IPS-NIHi7 (cell line): ENCODE measurements at regions not wholly inside any gene's neighbourhood (a gene's known extent, or its start where the extent isn't known, plus 50 kb on each side); places are given as distances from the start of the nearest gene placed in this dataset.
"Not testable (repeated sequence)": the region's sequence is repeated elsewhere in the genome, so short reads cannot be mapped to it uniquely, and the experiment has no call there.

Source experiments
- DNase-seq: peaks from one replicate; pipeline ENCODE4 v3.0.0; 2012; ENCODE audit warnings: mixed read lengths; ENCODE audit errors: extremely low spot score

GRCh38 chr7:119594956-119595355 is 678.0 kb upstream of the KCND2 start:
- peak; percentile 40 for DNase-seq

GRCh38 chr7:119596651-119597050 is 676.3 kb upstream of the KCND2 start:
- DNase-seq = no peak

GRCh38 chr7:119606297-119606696 is 666.7 kb upstream of the KCND2 start:
- DNase-seq = no peak

GRCh38 chr7:119620769-119621168 is 652.2 kb upstream of the KCND2 start:
- DNase-seq = no peak

- no peak for DNase-seq
Observed at GRCh38 chr7:119623427-119623826, 649.5 kb upstream of the KCND2 start.

- DNase-seq = no peak
Observed at GRCh38 chr7:119630406-119630969, 642.5 kb upstream of the KCND2 start.

GRCh38 chr7:119633812-119634211 is 639.2 kb upstream of the KCND2 start:
- DNase-seq = not testable (repeated sequence)

- DNase-seq = no peak
Observed at GRCh38 chr7:119640326-119640725, 632.6 kb upstream of the KCND2 start.

GRCh38 chr7:119640861-119641260 is 632.1 kb upstream of the KCND2 start:
- DNase-seq = no peak

GRCh38 chr7:119643558-119643957 is 629.4 kb upstream of the KCND2 start:
- DNase-seq = no peak

- DNase-seq = no peak
Observed at GRCh38 chr7:119647286-119647685, 625.7 kb upstream of the KCND2 start.

GRCh38 chr7:119648752-119649151 is 624.2 kb upstream of the KCND2 start:
- not testable (repeated sequence) for DNase-seq

GRCh38 chr7:119660080-119660479 is 612.9 kb upstream of the KCND2 start:
- DNase-seq = no peak

- DNase-seq = no peak
Observed at GRCh38 chr7:119664601-119665000, 608.4 kb upstream of the KCND2 start.

- DNase-seq = no peak
Observed at GRCh38 chr7:119665796-119666195, 607.2 kb upstream of the KCND2 start.

GRCh38 chr7:119681336-119681735 is 591.6 kb upstream of the KCND2 start:
- DNase-seq = no peak

GRCh38 chr7:119684763-119685162 is 588.2 kb upstream of the KCND2 start:
- DNase-seq = no peak

- DNase-seq = no peak
Observed at GRCh38 chr7:119685906-119686305, 587.1 kb upstream of the KCND2 start.

GRCh38 chr7:119688831-119689230 is 584.1 kb upstream of the KCND2 start:
- DNase-seq = no peak

- no peak for DNase-seq
Observed at GRCh38 chr7:119692541-119692940, 580.4 kb upstream of the KCND2 start.

- DNase-seq = no peak
Observed at GRCh38 chr7:119694506-119694905, 578.5 kb upstream of the KCND2 start.

GRCh38 chr7:119696336-119696735 is 576.6 kb upstream of the KCND2 start:
- DNase-seq = no peak

- no peak for DNase-seq
Observed at GRCh38 chr7:119703895-119704294, 569.1 kb upstream of the KCND2 start.

- no peak for DNase-seq
Observed at GRCh38 chr7:119706608-119707007, 566.4 kb upstream of the KCND2 start.
